Esophagus squamous epithelium (tissue), 4 donors: ENCODE measurements at regions not wholly inside any gene's neighbourhood (a gene's known extent, or its start where the extent isn't known, plus 50 kb on each side); places are given as distances from the start of the nearest gene placed in this dataset.
"Not testable (repeated sequence)": the region's sequence is repeated elsewhere in the genome, so short reads cannot be mapped to it uniquely, and the experiment has no call there.

Experiments used
- CTCF ChIP-seq, 6 experiments: fragments of 450-650 bp in 4 of 6; fragments of 200-600 bp in 2 of 6; sonication (generic) in 2 of 6; IDR thresholded peaks; one replicate each; pipeline ENCODE4 v1.5.1; 2016 to 2019; ENCODE audit warnings: antibody characterized with exemption in 6 of 6, mild to moderate bottlenecking in 4 of 6, moderate library complexity in 4 of 6
- POLR2A ChIP-seq, 4 donors: fragments of 450-650 bp; IDR thresholded peaks; one replicate each; pipeline ENCODE4 v1.6.1; 2017; ENCODE audit warnings: antibody characterized with exemption in 4 of 4, mild to moderate bottlenecking in 4 of 4, moderate library complexity in 3 of 4

GRCh38 chr4:127277023-127277422, 355.7 kb upstream of the INTU start:
- TF ChIP-seq CTCF, POLR2A (IDR thresholded peaks at IDR 0.05): not testable (repeated sequence)
